GM12878 (cell line): ENCODE measurements at regions not wholly inside any gene's neighbourhood (a gene's known extent, or its start where the extent isn't known, plus 50 kb on each side); places are given as distances from the start of the nearest gene placed in this dataset.

Experiments
- CHD2 ChIP-seq: IDR thresholded peaks from 2 replicates; pipeline ENCODE4 v1.6.1; 2011; ENCODE audit warnings: low read depth, low read length, improper control_type of control experiment, borderline replicate concordance
- CREM ChIP-seq: IDR thresholded peaks from 2 replicates; pipeline ENCODE4 v1.6.1; 2014; ENCODE audit warnings: antibody characterized with exemption, low read depth
- CTCF ChIP-seq, 3 experiments: IDR thresholded peaks in 2 of 3; conservative IDR thresholded peaks in 1 of 3; 2 replicates each; pipeline ENCODE4 v1.5.1; 2011; ENCODE audit warnings: low read depth in 3 of 3, low read length in 3 of 3, mild to moderate bottlenecking in 3 of 3, control low read depth in 2 of 3, moderate library complexity in 2 of 3, inconsistent platforms in 1 of 3, mixed read lengths in 1 of 3; ENCODE audit not compliant: control insufficient read depth in 2 of 3, insufficient read depth in 1 of 3; ENCODE audit errors: extremely low read depth in 1 of 3
- EED ChIP-seq: sonication (generic); IDR thresholded peaks from 2 replicates; pipeline ENCODE4 v1.6.1; 2016; ENCODE audit warnings: antibody characterized with exemption, low read depth
- EP300 ChIP-seq, 2 experiments: fragments of 150-350 bp in 1 of 2; IDR thresholded peaks; 2 replicates each; pipeline ENCODE4 v1.6.1; 2011 to 2012; ENCODE audit warnings: low read depth in 2 of 2, low read length in 2 of 2, borderline replicate concordance in 1 of 2, improper control_type of control experiment in 1 of 2, inconsistent platforms in 1 of 2; ENCODE audit not compliant: control insufficient read depth in 1 of 2
- EZH2 ChIP-seq: IDR thresholded peaks from 2 replicates; pipeline ENCODE4 v1.6.1; 2012; ENCODE audit warnings: low read depth, mild to moderate bottlenecking, control low read depth, inconsistent platforms, low read length, borderline replicate concordance; ENCODE audit not compliant: control insufficient read depth
- HDGF ChIP-seq: fragments of 450-650 bp; IDR thresholded peaks from 2 replicates; pipeline ENCODE4 v1.6.1; 2016; ENCODE audit warnings: antibody characterized with exemption
- KAT2A ChIP-seq: conservative IDR thresholded peaks from 2 replicates; pipeline ENCODE4 v1.6.1; 2011; ENCODE audit warnings: low read depth, low read length; ENCODE audit not compliant: control insufficient read depth
- RB1 ChIP-seq: fragments of 450-650 bp; formaldehyde crosslinking; IDR thresholded peaks from 2 replicates; pipeline ENCODE4 v1.6.1; 2017; ENCODE audit warnings: mild to moderate bottlenecking, borderline replicate concordance
- SIN3A ChIP-seq: IDR thresholded peaks from 2 replicates; pipeline ENCODE4 v1.6.1; 2012; ENCODE audit warnings: low read depth, low read length, improper control_type of control experiment
- TAF1 ChIP-seq: IDR thresholded peaks from 2 replicates; pipeline ENCODE4 v1.6.1; 2011; ENCODE audit warnings: mild to moderate bottlenecking, low read depth, low read length, borderline replicate concordance
- YY1 ChIP-seq: IDR thresholded peaks from 2 replicates; pipeline ENCODE4 v1.6.1; 2011; ENCODE audit warnings: low read depth, mild to moderate bottlenecking, low read length
- ZNF207 ChIP-seq: fragments of 450-650 bp; IDR thresholded peaks from 2 replicates; pipeline ENCODE4 v1.6.1; 2014; ENCODE audit warnings: antibody characterized with exemption, mild to moderate bottlenecking, borderline replicate concordance
- TF ChIP-seq, protein P1 (sequence below): fragments of 450-650 bp; IDR thresholded peaks from 2 replicates; pipeline ENCODE4 v1.6.1; 2017; ENCODE audit warnings: mild to moderate bottlenecking

GRCh38 chr1:48076017-48076416 lies 78.8 kb upstream of the TRABD2B start:
- TF ChIP-seq CREM (no peak), CTCF (IDR thresholded peaks at IDR 0.05 in 2 of 3, conservative IDR thresholded peaks at IDR 0.05 in 1 of 3; ENCODE audit: control insufficient read depth in 2 of 3, extremely low read depth in 1 of 3, insufficient read depth in 1 of 3, low read depth in 3 of 3, low read length in 3 of 3) (no peak), SIN3A (no peak), TAF1 (no peak), YY1 (no peak), CHD2 (no peak), HDGF (no peak), EZH2 (no peak), RB1 (no peak), EP300 (IDR thresholded peaks at IDR 0.05; ENCODE audit: borderline replicate concordance in 1 of 2, control insufficient read depth in 1 of 2, low read depth in 2 of 2, low read length in 2 of 2) (no peak), ZNF207 (no peak), KAT2A (no peak), EED (no peak)
- TF ChIP-seq, protein P1, sequence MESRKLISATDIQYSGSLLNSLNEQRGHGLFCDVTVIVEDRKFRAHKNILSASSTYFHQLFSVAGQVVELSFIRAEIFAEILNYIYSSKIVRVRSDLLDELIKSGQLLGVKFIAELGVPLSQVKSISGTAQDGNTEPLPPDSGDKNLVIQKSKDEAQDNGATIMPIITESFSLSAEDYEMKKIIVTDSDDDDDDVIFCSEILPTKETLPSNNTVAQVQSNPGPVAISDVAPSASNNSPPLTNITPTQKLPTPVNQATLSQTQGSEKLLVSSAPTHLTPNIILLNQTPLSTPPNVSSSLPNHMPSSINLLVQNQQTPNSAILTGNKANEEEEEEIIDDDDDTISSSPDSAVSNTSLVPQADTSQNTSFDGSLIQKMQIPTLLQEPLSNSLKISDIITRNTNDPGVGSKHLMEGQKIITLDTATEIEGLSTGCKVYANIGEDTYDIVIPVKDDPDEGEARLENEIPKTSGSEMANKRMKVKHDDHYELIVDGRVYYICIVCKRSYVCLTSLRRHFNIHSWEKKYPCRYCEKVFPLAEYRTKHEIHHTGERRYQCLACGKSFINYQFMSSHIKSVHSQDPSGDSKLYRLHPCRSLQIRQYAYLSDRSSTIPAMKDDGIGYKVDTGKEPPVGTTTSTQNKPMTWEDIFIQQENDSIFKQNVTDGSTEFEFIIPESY = no peak
